GM19455 (cell line): ENCODE measurements at regions not wholly inside any gene's neighbourhood (a gene's known extent, or its start where the extent isn't known, plus 50 kb on each side); places are given as distances from the start of the nearest gene placed in this dataset.
A peak's percentile ranks its signal among the peaks of the same experiment; 100 is the strongest.
"Not testable (repeated sequence)": the region's sequence is repeated elsewhere in the genome, so short reads cannot be mapped to it uniquely, and the experiment has no call there.

Experiments
- ATAC-seq: cut with Tn5 transposase; IDR thresholded peaks from one replicate; pipeline ENCODE4 v1.9.1; 2021; ENCODE audit not compliant: unreplicated experiment

DNA sequence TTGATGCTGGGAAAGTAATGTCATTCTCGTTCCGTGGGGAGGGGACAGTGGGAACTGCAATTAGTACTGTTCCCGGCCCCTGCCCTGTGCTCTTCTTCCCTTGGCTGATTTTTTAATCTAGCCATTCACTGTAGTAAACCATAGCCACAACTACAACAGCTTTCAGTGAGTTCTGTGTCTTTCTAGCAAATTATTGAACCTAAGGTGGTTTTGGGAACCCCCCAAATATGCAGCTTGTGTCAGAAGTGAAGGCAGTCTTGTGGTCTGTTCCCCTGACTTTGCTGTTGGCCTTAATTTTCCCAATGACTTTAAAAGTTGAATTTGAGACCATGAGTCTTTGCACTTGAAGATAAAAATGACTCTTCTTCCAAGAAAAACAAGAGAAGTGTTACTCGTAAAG is 114.3 kb upstream of the ETV6 start:
- ATAC-seq: no peak

DNA sequence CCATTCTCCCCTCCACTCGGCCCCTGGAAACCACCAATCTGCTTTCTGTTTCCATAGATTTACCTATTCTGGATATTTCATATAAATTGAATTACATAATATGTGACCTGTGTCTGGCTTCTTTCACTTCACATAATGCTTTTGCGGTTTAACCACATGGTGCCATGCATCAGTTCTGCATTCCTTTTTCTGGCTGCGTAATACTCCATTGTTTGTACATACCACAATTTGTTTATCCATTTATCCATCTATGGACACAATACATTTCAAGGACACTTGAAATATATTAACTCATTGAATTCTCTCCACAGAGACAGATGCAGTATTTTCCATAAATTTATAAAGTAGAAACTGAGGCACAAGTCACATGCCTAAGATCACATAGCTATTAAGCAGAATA is 110.3 kb upstream of the ETV6 start:
- ATAC-seq: no peak

DNA sequence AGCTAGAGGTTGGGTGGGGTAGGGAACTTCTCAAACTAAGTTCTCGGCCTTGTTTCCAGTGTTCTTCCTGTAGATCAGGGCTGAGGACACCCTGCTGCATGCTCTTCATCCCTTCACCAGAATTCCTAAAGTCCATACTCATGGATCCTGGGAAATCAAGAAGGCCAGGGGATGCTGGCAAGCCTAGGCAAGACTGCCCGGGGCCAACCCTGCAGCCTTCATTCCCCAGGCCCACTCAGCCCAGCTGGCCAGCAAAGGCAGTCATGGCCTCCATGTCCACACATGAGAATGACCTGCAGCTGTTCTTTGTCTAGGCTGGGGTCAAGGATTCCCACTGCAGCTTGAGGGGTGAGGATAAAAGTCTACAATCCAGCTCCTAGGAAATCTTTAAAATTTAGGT is 109.3 kb upstream of the ETV6 start:
- ATAC-seq: no peak

DNA sequence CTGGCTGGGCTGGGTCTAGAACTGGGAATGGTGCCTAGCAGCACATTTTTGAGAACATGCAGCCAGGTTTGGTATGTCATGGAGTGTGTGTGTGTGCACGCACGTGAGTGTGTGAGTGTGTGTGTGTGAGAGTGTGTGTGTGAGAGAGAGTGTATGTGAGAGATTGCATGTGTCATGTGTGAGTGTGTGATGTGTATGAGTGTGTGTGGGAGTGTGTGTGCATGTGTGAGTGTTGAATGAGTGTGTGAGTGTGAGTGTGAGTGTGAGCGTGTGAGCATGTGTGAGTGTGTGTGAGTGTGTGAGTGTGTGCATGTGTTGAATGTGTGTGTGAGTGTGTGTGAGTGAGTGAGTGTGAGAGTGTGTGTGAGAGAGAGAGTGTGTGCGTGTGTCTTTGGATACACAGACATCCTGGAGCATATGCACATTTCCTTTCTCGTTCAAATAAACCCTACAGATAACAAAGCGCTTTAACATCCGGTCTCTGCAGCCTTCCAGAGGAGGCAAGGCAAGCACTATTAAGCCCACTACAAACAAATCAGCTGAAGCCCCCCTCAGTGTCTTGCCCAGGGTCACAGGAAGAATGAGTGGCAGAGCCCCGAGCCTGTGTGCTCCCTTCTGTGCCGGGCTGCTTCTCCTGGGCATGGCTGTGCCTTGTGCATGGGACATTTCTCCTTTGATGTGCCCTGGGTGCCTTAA is 108.7 kb upstream of the ETV6 start:
- no peak for ATAC-seq

DNA sequence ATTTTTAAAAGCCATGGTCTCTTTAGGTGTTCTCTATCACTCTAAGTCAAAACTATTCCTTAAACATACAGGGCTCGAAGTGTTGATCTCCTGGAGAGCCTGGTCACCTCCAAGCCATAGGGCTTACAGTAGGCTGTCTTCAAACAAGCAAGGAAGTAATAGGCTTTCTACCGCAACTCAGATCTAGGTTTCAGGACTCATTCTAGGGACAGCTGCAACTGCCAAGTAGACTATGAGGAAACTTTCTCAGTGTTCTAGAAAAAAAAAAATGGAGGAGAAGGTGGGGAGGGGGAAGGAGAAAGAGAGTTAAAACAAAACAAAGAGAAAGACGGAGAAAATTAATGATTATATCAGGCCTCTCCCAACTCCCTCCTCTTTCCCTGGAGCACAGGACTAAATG is 106.9 kb upstream of the ETV6 start:
- ATAC-seq: no peak

DNA sequence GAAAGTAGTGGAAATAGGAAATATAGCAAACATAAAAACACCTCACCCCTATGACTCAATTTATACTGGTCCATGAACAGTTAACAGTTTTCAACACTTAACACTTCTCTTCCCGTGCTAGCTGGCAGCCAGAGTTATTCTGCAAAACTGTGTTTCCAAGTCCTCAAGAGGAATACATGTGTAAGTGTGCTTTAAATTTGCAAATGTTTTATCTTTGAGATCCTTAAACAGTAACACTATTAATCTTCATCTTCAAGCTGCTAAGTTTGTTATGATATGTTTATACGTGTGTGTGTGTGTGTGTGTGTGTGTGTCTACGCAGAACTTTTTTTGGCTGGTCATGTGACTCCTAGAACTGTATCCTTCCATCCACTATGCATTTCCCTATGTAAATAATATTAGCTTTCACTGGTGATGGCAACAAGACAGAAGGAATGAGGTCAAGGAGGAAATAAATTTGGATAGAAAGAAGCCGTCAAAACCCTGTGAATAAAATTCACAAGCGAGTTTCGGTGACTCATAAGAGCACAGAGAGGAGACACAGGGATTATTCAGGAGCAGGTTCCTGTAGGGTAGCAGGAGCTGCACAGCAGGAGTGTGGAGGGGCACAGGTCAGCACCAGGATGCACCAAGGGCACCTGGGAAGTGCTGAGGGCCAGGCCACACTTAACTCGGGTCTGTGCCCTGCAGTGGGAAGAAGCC is 105.9 kb upstream of the ETV6 start:
- ATAC-seq: no peak

DNA sequence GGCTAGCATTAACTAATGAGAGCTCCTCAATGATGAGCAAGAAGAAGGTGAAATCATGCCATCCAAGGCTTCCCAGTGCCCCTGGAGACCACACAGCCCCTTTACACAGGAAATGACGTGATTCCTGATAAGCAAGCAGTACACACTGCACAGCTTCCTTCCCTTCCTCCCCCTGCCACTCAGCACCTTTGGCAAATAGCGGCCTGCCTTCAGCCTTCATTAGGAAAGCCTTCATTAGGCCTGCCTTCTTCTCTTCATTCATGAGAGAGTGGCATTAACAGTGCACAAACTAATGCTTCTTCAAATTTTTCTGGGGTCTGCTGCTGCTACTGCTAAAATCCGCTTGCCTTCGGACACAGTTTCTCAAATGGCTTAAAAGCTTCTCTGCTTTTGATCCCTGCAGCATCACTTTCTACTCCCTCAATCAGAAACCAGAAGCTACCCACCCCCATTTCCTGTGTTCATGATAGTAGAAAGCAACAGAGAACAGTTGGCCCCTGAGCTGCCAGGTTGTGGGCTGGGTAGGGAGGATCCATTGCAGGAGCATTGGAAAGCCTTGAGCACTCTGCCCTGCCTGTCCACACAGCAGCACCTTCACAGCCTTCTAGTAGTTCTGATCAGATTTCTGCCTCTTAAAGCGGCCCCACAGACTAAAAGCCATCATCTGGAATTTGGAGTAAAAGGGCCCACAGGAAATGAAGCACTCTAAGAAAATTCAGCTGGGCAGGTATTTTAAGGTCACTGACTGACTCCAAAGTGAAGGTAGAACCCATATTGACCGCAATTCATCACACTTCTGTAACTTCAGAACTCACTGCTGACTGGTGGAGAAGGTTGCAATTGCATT is 103.8 kb upstream of the ETV6 start:
- ATAC-seq: peak; percentile 81

DNA sequence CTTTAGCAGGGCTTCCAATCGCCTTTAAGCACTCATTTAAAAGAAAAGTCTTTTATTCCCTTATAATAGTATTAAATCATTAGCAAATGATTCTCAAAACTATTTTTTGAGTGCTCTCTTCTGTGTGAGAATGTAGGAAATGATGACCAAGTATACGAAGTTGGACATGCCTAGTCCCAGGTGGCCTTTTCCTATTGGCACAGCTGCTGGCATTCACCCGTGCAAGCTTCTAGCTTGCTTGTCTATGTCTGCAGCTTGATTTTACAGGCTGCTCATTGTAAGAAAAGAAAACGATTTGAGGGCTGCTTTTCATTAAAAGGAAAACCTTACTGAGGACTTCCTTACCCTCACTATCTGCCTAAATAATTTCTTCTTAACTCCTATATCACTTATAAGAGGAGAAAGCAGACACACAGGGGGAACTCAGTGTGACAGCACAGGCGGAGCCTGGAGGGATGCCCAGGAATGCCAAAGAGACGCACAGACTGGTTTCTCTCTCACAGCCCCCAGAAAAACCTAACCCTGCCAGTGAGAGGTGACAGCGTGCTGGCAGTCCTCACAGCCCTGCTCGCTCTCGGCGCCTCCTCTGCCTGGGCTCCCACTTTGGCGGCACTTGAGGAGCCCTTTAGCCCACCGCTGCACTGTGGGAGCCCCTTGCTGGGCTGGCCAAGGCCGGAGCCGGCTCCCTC is 102.7 kb upstream of the ETV6 start:
- ATAC-seq: not testable (repeated sequence)

DNA sequence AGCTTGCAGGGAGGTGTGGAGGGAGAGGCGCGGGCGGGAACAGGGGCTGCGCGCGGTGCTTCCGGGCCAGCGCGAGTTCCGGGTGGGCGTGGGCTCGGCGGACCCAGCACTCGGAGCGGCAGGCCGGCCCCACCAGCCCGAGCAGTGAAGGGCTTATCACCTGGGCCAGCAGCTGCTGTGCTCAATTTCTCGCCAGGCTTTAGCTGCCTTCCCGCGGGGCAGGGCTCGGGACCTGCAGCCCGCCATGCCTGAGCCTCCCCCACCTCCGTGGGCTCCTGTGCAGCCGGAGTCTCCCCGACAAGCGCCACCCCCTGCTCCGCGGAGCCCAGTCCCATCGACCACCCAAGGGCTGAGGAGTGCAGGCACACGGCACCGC is 102.2 kb upstream of the ETV6 start:
- not testable (repeated sequence) for ATAC-seq

DNA sequence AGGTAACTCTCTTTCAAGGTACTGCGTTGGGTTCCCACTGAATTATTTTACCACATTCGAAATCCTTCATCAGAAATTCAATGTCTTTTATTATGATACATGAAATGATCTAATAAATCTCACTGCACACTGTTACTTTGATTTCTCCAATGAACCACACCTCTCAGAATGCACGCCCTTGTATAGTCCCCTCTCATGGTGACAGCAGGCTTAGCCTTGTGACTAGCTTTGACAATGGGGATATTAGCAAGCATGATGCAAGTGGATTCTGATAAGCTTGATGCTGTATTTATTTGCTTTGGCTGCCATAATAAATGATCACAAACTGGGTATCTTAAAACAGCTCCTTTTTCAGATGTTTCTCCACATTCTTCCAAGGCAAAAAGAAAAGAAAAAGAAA is 100.4 kb upstream of the ETV6 start:
- ATAC-seq: no peak

DNA sequence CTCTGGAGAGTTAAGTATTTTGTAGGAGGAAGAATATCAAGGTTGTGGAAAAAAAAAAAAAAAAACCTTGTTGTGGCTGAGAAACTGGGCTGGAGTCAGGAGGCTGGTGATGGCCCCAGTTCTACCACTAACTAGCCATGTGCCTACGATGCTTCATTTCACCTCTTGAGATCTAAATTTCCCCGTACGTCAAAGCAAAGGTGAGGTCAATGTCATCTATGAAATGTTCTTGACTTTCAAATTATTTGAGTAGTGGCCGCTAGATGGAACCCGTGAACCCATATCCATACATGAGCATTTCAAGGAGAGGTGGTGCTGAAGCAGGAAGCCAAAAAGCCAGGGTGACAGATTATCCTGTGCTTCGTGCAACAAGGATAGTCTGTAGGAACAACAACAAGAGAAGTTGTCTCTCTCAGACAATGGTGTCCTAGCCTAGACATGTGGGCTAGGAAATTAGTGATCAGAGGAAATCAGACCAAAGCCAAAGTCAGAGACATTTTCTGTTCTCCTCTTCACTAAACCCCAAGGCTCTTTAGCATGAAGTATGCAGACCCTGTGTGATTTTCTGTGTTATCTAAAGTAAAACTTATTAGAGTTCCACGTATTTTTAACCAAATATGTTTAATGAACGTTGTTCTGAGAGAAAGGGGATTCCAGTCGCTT is 95.5 kb upstream of the ETV6 start:
- ATAC-seq: no peak

DNA sequence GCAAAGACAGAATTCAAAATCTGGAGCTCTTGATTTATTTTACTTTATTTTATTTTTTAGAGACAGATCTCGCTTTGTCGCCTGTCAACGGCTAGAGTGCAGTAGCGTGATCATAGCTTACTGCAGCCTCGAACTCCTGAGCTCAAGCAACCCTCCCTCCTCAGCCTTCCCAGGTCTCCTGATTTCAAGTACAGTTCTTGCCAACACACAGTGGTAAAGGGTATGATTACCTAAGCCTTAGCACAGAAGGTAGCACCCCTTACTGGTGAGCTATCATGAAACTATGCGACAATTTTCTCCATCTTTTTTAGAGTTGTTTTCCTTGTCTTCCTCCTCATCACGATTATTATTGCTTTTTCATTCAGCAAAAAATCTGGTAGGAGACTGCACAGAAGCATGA is 94.3 kb upstream of the ETV6 start:
- no peak for ATAC-seq

DNA sequence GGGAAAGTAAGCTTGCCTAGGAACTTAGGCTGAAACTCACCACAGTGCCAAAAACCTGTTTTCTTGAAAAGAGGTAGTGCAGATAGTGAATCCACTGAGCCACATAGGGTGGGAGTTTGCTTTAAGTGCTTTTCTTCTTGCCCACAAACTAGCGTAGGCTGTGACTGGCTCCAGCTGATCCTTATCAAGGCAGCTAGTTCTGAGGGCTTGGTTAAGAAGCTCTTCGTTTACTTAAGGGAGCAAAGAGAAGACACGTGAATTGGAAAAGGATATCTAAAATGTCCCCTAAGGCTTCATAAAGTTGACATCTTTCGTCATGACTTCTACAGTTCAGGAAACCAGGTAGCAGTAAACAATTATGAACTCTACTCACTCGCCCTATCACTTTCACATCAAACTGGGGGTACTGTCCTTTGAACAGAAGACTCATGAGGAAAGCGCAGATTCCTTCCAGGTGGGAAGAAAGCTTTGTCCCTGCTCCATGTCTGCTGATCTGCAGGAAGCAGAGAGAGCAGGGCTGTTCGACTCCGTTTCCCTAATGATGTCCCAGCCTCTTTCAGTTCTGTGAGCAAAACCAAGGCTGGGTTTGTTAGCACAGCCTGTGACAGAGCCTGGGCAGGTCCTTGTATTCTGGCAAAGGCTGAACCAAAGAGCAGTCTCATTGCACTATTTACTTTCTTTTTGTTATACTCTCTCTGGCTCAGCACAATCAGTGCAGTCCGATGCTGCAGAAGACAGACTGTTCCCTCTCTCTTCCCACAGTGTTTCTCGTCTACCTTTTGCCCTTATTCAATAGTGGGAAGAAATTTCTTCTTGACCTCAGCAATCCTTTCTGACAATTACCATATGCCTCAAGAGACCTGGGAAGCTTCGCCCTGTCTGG is 93.5 kb upstream of the ETV6 start:
- ATAC-seq: no peak

DNA sequence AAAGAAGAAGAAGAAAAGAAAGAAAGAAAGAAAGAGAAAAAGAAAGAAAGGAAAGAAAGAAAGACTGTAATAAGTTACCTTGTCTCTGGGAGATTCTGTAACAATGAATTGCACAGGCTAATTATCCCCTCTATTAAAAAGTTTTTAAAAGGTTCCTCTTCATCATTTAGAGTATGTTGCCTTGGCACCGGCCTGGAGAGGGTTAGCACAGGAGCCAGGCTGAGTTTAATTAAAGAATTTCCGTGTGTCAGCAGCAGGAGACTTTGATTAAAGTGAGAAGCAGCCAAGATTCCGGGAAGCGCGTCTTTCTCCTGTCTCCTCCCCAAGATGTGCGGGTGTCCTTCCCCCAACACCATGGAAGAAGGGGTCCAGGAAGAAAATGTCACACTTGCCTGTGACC is 92.8 kb upstream of the ETV6 start:
- ATAC-seq: no peak

DNA sequence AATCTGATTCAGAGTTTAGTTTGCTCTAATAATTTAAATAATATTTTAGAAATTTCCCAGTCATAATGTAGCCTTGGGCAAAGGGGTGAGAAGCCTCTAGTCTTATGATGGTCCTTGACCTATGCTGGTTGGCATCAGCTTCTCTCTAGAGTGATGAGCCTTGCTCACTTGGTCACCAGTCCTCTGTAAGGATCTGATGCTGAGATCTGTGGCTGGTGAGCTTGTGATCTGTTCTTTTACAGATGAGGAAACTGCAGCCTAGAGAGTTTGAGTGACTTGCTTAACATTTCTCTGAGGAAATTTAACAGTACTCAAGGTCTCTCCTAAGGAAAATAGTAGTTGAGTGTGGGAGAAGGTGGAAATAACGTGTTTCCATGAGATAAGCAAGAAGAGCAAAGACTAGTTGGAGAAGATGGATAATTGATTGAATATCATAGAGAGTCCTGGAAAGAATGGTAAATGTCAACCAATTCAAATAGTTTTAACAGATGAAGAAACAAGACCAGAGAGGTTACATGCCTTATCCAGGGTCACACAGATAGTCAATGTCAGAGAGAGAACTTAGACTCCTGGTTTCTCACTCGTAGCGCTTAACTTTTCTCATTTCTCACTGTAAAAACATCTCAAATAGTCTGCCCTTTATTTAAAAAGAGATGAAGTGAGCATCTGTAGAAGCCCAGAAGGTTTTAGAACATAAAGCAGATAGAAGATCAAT is 89.7 kb upstream of the ETV6 start:
- ATAC-seq: no peak

DNA sequence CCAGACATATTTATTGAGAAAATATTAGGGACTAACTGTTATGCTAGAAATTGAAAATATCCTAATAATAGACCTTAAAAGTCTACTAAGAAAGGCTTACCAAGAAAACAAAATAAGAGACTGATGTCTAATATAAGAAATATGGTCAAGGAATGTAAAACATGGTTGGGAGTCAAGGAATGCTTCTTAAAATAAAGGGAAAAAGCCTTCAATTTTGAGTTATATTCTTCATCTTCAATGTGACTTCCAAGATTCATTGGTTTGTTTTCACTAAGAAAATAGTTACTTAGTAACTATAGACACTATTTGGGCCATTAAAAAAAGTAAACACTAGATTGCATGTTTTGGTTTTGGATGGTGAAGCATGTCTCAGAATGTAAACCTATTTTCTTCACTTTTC is 88.1 kb upstream of the ETV6 start:
- ATAC-seq: no peak

DNA sequence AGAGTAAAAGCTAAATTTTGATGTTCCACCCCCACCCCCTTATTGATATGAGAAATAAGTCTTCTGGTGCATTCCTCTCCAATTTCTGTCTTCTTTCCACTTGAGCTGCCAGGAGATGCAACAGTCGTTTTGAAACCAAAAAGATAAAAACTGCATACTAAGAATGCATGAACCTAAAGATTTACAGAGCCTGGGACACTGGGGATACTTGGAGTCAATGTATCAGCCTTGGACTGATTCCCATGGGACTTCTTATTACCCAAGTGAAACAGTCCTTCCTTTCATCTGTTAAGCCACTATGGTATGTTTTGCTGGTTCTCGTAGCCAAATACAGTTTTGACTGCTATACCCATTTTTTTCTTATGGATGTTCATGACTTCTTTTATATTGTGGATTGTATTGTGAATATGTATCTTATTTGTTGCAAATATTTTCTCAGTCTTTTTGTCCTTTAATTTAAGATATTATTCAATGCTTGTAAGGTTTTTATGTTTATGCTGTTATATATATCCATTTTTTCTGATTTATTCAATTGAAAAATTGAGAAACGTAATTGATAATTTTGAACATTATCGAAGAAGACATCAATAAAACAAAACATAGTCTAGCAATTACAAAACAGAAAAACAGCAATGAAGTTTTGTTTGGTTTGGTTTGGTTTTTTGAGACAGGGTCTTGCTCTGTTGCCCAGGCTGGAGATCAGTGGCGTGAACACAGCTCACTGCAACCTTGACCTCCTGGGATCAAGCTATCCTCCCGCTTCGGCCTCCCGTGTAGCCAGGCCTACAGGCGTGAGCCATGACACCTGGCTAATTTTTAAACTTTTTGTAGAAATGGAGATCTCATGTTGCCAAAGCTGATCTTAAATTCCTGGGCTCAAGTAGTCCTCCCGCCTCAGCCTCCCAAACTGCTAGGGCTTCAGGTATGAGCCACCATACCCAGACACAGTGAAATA is 85.4 kb upstream of the ETV6 start:
- ATAC-seq: no peak

DNA sequence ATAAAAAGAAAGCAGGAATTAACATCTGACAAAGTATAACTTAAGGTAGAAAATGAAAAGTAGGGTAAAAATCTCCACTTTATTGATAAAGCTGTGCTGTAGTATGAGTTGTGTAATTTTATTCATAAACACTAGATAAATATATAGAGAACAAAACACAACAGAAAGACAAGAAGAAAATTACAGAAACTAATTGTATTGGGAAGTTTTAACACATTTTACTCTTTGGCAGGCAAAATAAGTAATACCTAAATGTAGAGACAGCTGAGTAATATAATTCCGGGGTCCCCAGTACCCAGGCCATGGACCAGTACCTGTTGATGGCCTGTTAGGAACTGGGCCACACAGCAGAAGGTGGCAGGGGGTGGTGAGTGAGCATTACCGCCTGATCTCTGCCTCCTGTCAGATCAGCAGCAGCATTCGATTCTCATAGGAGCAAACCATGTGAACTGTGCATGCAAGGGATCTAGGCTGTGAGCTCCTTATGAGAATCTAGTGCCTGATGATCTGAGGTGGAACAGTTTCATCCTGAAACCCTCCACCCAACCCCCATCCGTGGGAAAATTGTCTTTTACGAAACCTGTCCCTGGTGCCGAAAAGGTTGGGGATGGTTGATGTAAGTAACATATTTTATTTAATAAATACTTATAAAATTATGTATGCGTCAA is 84.4 kb upstream of the ETV6 start:
- ATAC-seq: no peak
